ENCODE measurements at regions not wholly inside any gene's neighbourhood (a gene's known extent, or its start where the extent isn't known, plus 50 kb on each side); places are given as distances from the start of the nearest gene placed in this dataset.
A peak's percentile ranks its signal among the peaks of the same experiment; 100 is the strongest.

DNA sequence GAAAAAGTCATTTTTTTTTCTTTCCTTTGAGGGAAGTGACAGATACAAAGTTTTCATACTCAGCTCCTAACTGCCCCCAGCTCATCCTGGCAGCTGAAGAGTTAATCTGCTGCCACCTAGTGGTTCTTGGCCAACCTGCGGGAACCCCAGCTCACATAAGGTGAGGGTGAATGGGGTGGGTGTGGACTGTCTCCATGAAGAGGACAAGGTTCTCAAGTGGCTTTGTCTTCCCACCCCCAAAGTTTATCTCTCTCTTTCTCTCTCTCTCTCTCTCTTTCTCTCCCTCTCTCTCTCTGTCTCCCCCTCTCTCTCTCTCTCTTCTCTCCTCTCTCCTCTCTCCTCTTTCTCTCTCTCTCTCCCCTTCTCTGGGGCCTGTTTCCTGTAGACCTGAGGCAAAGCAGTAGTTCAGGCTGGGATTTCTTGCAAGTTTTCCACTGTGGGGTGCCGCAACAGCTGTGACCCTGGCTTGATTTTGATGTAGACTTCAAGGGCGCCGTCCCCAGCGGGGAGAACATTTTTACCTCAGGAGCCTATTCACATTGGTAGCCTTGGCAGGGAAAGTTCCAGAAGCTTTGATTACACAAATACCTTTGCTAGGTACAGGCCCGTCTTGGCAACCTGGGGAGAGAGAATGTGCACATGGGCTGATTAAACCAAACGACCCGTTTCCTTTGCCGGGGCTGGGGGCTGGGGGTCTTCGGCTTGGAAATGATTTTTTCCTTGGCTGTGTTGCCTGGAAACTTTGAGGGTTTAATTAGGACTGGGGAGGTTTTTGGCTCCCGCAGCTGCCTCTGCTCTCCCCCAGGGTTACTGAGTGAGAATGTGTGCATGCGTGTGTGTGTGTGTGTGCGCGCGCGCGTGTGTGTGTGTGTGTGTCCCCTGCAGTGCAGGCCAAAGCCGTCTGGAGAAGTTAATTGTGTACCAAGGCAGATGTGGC lies 135.9 kb downstream of the TM2D1 start:
- H3K79me2 ChIP-seq (ENCODE audit: insufficient read depth, low read depth): no peaks in the 10 kb centered on the region
- no peaks in the 10 kb centered on the region for H3K36me3 ChIP-seq (ENCODE audit: insufficient read depth)
- no peak overlapping the region for H3K4me3 ChIP-seq (IDR thresholded peaks at IDR 0.05; ENCODE audit: insufficient read depth, low read depth, low read length)
- no peaks in the 10 kb centered on the region for H4K20me1 ChIP-seq (ENCODE audit: insufficient read depth)
- H3K9ac ChIP-seq: no peak overlapping the region
- TF ChIP-seq, protein P1, sequence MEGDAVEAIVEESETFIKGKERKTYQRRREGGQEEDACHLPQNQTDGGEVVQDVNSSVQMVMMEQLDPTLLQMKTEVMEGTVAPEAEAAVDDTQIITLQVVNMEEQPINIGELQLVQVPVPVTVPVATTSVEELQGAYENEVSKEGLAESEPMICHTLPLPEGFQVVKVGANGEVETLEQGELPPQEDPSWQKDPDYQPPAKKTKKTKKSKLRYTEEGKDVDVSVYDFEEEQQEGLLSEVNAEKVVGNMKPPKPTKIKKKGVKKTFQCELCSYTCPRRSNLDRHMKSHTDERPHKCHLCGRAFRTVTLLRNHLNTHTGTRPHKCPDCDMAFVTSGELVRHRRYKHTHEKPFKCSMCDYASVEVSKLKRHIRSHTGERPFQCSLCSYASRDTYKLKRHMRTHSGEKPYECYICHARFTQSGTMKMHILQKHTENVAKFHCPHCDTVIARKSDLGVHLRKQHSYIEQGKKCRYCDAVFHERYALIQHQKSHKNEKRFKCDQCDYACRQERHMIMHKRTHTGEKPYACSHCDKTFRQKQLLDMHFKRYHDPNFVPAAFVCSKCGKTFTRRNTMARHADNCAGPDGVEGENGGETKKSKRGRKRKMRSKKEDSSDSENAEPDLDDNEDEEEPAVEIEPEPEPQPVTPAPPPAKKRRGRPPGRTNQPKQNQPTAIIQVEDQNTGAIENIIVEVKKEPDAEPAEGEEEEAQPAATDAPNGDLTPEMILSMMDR (conservative IDR thresholded peaks at IDR 0.05; ENCODE audit: low read depth, low read length): peak; percentile 81
- H3K27ac ChIP-seq: no peak overlapping the region
- H2AFZ ChIP-seq (ENCODE audit: low read depth): no peak overlapping the region
- H3K27me3 ChIP-seq (ENCODE audit: insufficient read depth, low read depth): no peaks in the 10 kb centered on the region
- H3K4me1 ChIP-seq (ENCODE audit: low read depth, poor library complexity, severe bottlenecking): peaks cover 3% of the 10 kb centered on the region
- H3K4me2 ChIP-seq: no peak overlapping the region

DNA sequence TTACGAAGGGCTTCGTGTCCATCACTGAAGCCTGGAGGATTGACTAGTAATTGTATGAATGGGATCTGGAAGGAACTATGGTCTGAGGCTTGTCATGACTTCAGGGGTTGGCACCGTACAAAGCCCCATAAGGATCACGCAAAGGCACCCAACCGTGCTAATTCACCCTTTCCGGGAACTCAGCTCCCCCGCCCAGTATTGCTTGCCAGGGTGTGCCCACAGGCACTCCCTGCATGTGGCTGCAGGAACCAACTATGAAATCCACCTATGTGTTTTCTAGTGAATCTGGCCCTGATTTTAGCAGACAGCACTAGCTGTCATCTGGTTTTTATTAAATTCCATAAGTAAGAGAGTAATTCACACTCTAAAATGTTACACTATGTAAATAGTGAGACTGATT lies 139.2 kb downstream of the TM2D1 start:
- Histone ChIP-seq H3K27me3 (ENCODE audit: insufficient read depth, low read depth) (no peaks in the 10 kb centered on the region), H4K20me1 (ENCODE audit: insufficient read depth) (no peaks in the 10 kb centered on the region), H3K4me1 (ENCODE audit: low read depth, poor library complexity, severe bottlenecking) (peaks cover 3% of the 10 kb centered on the region), H3K9ac (no peak overlapping the region), H3K36me3 (ENCODE audit: insufficient read depth) (no peaks in the 10 kb centered on the region), H2AFZ (ENCODE audit: low read depth) (no peak overlapping the region), H3K79me2 (ENCODE audit: insufficient read depth, low read depth) (no peaks in the 10 kb centered on the region), H3K4me3 (IDR thresholded peaks at IDR 0.05; ENCODE audit: insufficient read depth, low read depth, low read length) (no peak overlapping the region), H3K27ac (no peak overlapping the region), H3K4me2 (no peak overlapping the region)
- TF ChIP-seq, protein P1 (conservative IDR thresholded peaks at IDR 0.05; ENCODE audit: low read depth, low read length): no peak

DNA sequence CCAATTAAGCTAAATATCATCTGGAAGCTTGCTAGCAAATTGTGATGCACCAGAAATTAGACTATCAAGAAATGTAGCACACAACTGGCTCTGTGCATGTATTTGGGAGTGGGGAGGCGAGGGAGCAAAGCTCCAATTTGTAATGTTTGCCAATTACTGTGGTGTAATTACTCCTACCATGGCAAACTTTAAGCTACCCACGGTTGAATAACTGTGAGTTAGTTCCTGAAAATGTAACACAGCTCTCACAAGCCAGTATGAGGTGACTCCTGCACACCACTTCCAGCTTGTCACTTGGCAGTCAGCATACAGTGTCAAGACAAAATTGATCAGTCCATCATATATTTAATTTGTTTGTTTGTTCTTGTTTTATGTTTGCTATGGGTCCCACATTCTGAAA lies 141.2 kb downstream of the TM2D1 start:
- no peak overlapping the region for H3K4me3 ChIP-seq (IDR thresholded peaks at IDR 0.05; ENCODE audit: insufficient read depth, low read depth, low read length)
- H3K9ac ChIP-seq: no peak overlapping the region
- no peaks in the 10 kb centered on the region for H3K27me3 ChIP-seq (ENCODE audit: insufficient read depth, low read depth)
- TF ChIP-seq, protein P1 (conservative IDR thresholded peaks at IDR 0.05; ENCODE audit: low read depth, low read length): no peak
- no peak overlapping the region for H3K4me2 ChIP-seq
- no peaks in the 10 kb centered on the region for H3K79me2 ChIP-seq (ENCODE audit: insufficient read depth, low read depth)
- no peak overlapping the region for H3K27ac ChIP-seq
- peaks cover 3% of the 10 kb centered on the region for H3K4me1 ChIP-seq (ENCODE audit: low read depth, poor library complexity, severe bottlenecking)
- H2AFZ ChIP-seq (ENCODE audit: low read depth): no peak overlapping the region
- no peaks in the 10 kb centered on the region for H4K20me1 ChIP-seq (ENCODE audit: insufficient read depth)
- H3K36me3 ChIP-seq (ENCODE audit: insufficient read depth): no peaks in the 10 kb centered on the region

DNA sequence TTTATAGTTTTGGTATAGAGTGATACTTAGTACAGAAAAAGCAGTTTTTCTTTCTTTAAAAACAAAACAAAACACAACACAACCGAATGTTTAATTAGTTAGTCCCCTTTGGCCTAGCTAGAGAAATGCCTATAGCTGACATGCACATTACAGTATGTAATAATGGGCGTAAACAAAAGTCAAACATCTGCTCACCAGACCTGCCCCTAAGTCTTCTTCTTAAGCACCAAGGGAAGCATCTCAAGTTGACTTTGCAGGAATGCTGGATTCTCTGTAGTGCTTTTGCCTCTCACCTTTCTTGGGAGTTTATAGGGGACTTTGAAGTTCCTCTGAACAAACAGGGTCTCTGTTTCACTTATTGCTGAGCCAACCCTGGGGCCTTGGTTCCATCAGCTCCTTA lies 143.7 kb downstream of the TM2D1 start:
- Histone ChIP-seq H3K79me2 (ENCODE audit: insufficient read depth, low read depth) (no peaks in the 10 kb centered on the region), H3K27me3 (ENCODE audit: insufficient read depth, low read depth) (no peaks in the 10 kb centered on the region), H3K4me3 (IDR thresholded peaks at IDR 0.05; ENCODE audit: insufficient read depth, low read depth, low read length) (no peak overlapping the region), H3K9ac (no peak overlapping the region), H3K27ac (no peak overlapping the region), H4K20me1 (ENCODE audit: insufficient read depth) (no peaks in the 10 kb centered on the region), H3K36me3 (ENCODE audit: insufficient read depth) (no peaks in the 10 kb centered on the region), H3K4me1 (ENCODE audit: low read depth, poor library complexity, severe bottlenecking) (no peaks in the 10 kb centered on the region), H3K4me2 (no peak overlapping the region), H2AFZ (ENCODE audit: low read depth) (no peak overlapping the region)
- TF ChIP-seq, protein P1 (conservative IDR thresholded peaks at IDR 0.05; ENCODE audit: low read depth, low read length): no peak

Data from KMS-11 (cell line).